A673 (cell line): ENCODE measurements at regions not wholly inside any gene's neighbourhood (a gene's known extent, or its start where the extent isn't known, plus 50 kb on each side); places are given as distances from the start of the nearest gene placed in this dataset.

Experiments
- BruUV-seq: library from RNA; stranded (reverse); fragments of 400-500 nt; replicated peaks from 2 replicates; lab custom pipeline; 2021; lab: Mats Ljungman, UMichigan
- CTCF ChIA-PET: fragments of 300-600 bp; sonication (Branson Sonifier 250); formaldehyde crosslinking; loops from one replicate; lab custom pipeline; 2022; ENCODE audit warnings: antibody characterized with exemption; lab: Charles Lee
- POLR2A ChIA-PET: fragments of 300-600 bp; sonication (Branson Sonifier 250); formaldehyde crosslinking; loops from one replicate; lab custom pipeline; 2022; ENCODE audit warnings: antibody characterized with exemption; ENCODE audit not compliant: low non-redundant PET; lab: Charles Lee
- DNase-seq: peaks from one replicate; pipeline ENCODE4 v3.0.0-alpha.2; 2015; ENCODE audit warnings: low spot score
- H3K27ac ChIP-seq: fragments of 200-600 bp; sonication (generic); 2 replicates; pipeline ENCODE4 v1.5.1; 2016; ENCODE audit warnings: mixed run types, low read depth, mild to moderate bottlenecking, mixed read lengths, antibody characterized with exemption, low read length; ENCODE audit not compliant: poor library complexity, severe bottlenecking
- H3K27me3 ChIP-seq: fragments of 200-600 bp; sonication (generic); replicated peaks from 2 replicates; pipeline ENCODE4 v1.6.1; 2017; ENCODE audit warnings: mixed run types, low read depth, mild to moderate bottlenecking, mixed read lengths, antibody characterized with exemption, low read length; ENCODE audit not compliant: insufficient read depth, poor library complexity
- H3K36me3 ChIP-seq: fragments of 200-600 bp; sonication (generic); 2 replicates; pipeline ENCODE4 v1.6.1; 2016; ENCODE audit warnings: mixed run types, mild to moderate bottlenecking, mixed read lengths, antibody characterized with exemption, low read length; ENCODE audit not compliant: insufficient read depth, poor library complexity, severe bottlenecking
- H3K4me1 ChIP-seq: fragments of 200-600 bp; sonication (generic); 2 replicates; pipeline ENCODE4 v1.6.1; 2017; ENCODE audit warnings: mixed run types, mild to moderate bottlenecking, mixed read lengths, antibody characterized with exemption, low read length; ENCODE audit not compliant: insufficient read depth, poor library complexity, severe bottlenecking
- H3K4me3 ChIP-seq: fragments of 200-600 bp; sonication (generic); 2 replicates; pipeline ENCODE4 v1.5.1; 2016; ENCODE audit warnings: low read depth, mixed run types, mild to moderate bottlenecking, mixed read lengths, low read length; ENCODE audit not compliant: poor library complexity, severe bottlenecking
- H3K9me3 ChIP-seq: fragments of 200-600 bp; sonication (generic); 2 replicates; pipeline ENCODE4 v1.6.1; 2016; ENCODE audit warnings: mixed run types, low read depth, mild to moderate bottlenecking, mixed read lengths, antibody characterized with exemption, low read length; ENCODE audit not compliant: poor library complexity, severe bottlenecking
- EZH2 ChIP-seq: fragments of 200-600 bp; sonication (generic); IDR thresholded peaks from 2 replicates; pipeline ENCODE4 v1.6.1; 2017; ENCODE audit warnings: borderline replicate concordance, low read depth, mild to moderate bottlenecking, mixed read lengths, antibody characterized with exemption, low read length; ENCODE audit not compliant: poor library complexity, severe bottlenecking
- intact Hi-C: fragments of 100-400 bp; cut with micrococcal nuclease; formaldehyde crosslinking; loops from one replicate; pipeline ENCODE4 v1.10.0; 2022; ENCODE audit not compliant: unreplicated experiment
- TF ChIP-seq, protein P1 (sequence below): fragments of 300-800, 200-600 bp; sonication (generic); conservative IDR thresholded peaks from 2 replicates; pipeline ENCODE4 v1.5.1; 2017; ENCODE audit warnings: low read depth, mild to moderate bottlenecking, antibody characterized with exemption, low read length, moderate library complexity, mixed read lengths

- no peak for DNase-seq
Observed at GRCh38 chr20:60869625-60870024, 382.4 kb upstream of the CDH4 start.

GRCh38 chr20:60870040-60870439 is 382.0 kb upstream of the CDH4 start:
- POLR2A ChIA-PET, result no interaction called here
- Histone ChIP-seq H3K27me3 (peaks cover 42% of the 10 kb centered on the region), H3K9me3 (no peaks in the 10 kb centered on the region), H3K4me1 (no peaks in the 10 kb centered on the region), H3K36me3 (no peaks in the 10 kb centered on the region), H3K4me3 (no peak overlapping the region), H3K27ac (no peak overlapping the region)
- no TSS peak for BruUV-seq
- TF ChIP-seq EZH2, result no peak
- TF ChIP-seq, protein P1, sequence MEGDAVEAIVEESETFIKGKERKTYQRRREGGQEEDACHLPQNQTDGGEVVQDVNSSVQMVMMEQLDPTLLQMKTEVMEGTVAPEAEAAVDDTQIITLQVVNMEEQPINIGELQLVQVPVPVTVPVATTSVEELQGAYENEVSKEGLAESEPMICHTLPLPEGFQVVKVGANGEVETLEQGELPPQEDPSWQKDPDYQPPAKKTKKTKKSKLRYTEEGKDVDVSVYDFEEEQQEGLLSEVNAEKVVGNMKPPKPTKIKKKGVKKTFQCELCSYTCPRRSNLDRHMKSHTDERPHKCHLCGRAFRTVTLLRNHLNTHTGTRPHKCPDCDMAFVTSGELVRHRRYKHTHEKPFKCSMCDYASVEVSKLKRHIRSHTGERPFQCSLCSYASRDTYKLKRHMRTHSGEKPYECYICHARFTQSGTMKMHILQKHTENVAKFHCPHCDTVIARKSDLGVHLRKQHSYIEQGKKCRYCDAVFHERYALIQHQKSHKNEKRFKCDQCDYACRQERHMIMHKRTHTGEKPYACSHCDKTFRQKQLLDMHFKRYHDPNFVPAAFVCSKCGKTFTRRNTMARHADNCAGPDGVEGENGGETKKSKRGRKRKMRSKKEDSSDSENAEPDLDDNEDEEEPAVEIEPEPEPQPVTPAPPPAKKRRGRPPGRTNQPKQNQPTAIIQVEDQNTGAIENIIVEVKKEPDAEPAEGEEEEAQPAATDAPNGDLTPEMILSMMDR, result no peak
- intact Hi-C loops, result no loop called here
- CTCF ChIA-PET, result no interaction called here
- no peak for DNase-seq

More at GRCh38 chr20:60869625-60870024, 382.4 kb upstream of the CDH4 start:
- POLR2A ChIA-PET, result no interaction called here
- intact Hi-C loops, result no loop called here
- Histone ChIP-seq H3K9me3 (no peaks in the 10 kb centered on the region), H3K4me3 (no peak overlapping the region), H3K27me3 (peaks cover 46% of the 10 kb centered on the region), H3K4me1 (no peaks in the 10 kb centered on the region), H3K36me3 (no peaks in the 10 kb centered on the region), H3K27ac (no peak overlapping the region)
- CTCF ChIA-PET, result no interaction called here
- BruUV-seq, result no TSS peak
- TF ChIP-seq, protein P1, result no peak
- TF ChIP-seq EZH2, result no peak

GRCh38 chr20:60872224-60872623 is 379.8 kb upstream of the CDH4 start:
- intact Hi-C loops, result no loop called here
- no peak overlapping the region for H3K4me3 ChIP-seq
- no TSS peak for BruUV-seq
- H3K36me3 ChIP-seq, result no peaks in the 10 kb centered on the region
- TF ChIP-seq EZH2, result no peak
- TF ChIP-seq, protein P1, result no peak
- H3K9me3 ChIP-seq, result no peaks in the 10 kb centered on the region
- no peak for DNase-seq
- H3K4me1 ChIP-seq, result no peaks in the 10 kb centered on the region
- CTCF ChIA-PET, result no interaction called here
- H3K27ac ChIP-seq, result no peak overlapping the region
- peaks cover 20% of the 10 kb centered on the region for H3K27me3 ChIP-seq
- POLR2A ChIA-PET, result no interaction called here
